ENCODE measurements at regions not wholly inside any gene's neighbourhood (a gene's known extent, or its start where the extent isn't known, plus 50 kb on each side); places are given as distances from the start of the nearest gene placed in this dataset.

GRCh38 chr4:64516176-64516575 is 106.9 kb upstream of the TECRL start:
- Histone ChIP-seq H3K4me1 (ENCODE audit: insufficient read depth, low read length) (no peaks in the 10 kb centered on the region), H3K79me2 (ENCODE audit: insufficient read depth, low read length) (no peaks in the 10 kb centered on the region), H3K27ac (ENCODE audit: low read length) (no peak overlapping the region), H3K4me3 (ENCODE audit: low read depth in 1 of 2, low read length in 2 of 2) (no peak overlapping the region), H2AFZ (ENCODE audit: low read depth, low read length) (no peak overlapping the region), H3K36me3 (ENCODE audit: insufficient read depth, low read length) (no peaks in the 10 kb centered on the region), H3K9me3 (ENCODE audit: insufficient read depth, low read length, severe bottlenecking) (no peaks in the 10 kb centered on the region), H3K27me3 (ENCODE audit: insufficient read depth, low read length, poor library complexity) (no peaks in the 10 kb centered on the region), H4K20me1 (ENCODE audit: insufficient read depth, low read length) (no peaks in the 10 kb centered on the region), H3K4me2 (ENCODE audit: insufficient read depth, low read length) (no peak overlapping the region), H3K9ac (ENCODE audit: low read depth, low read length) (no peak overlapping the region)
- TF ChIP-seq, protein P1, sequence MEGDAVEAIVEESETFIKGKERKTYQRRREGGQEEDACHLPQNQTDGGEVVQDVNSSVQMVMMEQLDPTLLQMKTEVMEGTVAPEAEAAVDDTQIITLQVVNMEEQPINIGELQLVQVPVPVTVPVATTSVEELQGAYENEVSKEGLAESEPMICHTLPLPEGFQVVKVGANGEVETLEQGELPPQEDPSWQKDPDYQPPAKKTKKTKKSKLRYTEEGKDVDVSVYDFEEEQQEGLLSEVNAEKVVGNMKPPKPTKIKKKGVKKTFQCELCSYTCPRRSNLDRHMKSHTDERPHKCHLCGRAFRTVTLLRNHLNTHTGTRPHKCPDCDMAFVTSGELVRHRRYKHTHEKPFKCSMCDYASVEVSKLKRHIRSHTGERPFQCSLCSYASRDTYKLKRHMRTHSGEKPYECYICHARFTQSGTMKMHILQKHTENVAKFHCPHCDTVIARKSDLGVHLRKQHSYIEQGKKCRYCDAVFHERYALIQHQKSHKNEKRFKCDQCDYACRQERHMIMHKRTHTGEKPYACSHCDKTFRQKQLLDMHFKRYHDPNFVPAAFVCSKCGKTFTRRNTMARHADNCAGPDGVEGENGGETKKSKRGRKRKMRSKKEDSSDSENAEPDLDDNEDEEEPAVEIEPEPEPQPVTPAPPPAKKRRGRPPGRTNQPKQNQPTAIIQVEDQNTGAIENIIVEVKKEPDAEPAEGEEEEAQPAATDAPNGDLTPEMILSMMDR (IDR thresholded peaks at IDR 0.05; ENCODE audit: borderline replicate concordance, extremely low read depth, low read length, poor library complexity, severe bottlenecking) = no peak
- TF ChIP-seq EZH2 (IDR thresholded peaks at IDR 0.05; ENCODE audit: borderline replicate concordance, low read depth, low read length, severe bottlenecking) = no peak
- DNase-seq = no peak
- ATAC-seq (ENCODE audit: insufficient read depth, low read depth) = no peak

DNA sequence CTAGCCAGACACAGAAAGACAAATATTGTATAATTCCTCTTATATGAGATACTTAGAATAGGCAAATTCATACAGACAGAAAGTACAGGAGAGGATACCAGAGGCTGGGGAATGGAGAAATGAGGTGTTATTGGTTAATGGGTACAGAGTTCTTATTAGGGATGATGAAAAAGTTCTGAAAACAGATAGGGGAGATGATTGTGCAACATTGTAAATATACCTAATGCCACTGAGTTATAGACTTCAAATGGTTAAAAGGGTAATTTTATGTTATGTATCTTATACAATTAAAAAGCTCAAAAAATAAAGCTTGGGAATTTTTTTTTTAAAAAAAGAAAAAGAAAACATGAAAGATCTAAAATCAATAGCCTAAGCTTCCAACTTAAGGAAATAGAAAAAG is 98.8 kb upstream of the TECRL start:
- H3K9ac ChIP-seq (ENCODE audit: low read depth, low read length) = no peak overlapping the region
- no peak for DNase-seq
- H3K4me1 ChIP-seq (ENCODE audit: insufficient read depth, low read length) = no peaks in the 10 kb centered on the region
- ATAC-seq (ENCODE audit: insufficient read depth, low read depth) = no peak
- no peaks in the 10 kb centered on the region for H3K9me3 ChIP-seq (ENCODE audit: insufficient read depth, low read length, severe bottlenecking)
- H4K20me1 ChIP-seq (ENCODE audit: insufficient read depth, low read length) = no peaks in the 10 kb centered on the region
- no peaks in the 10 kb centered on the region for H3K36me3 ChIP-seq (ENCODE audit: insufficient read depth, low read length)
- H3K4me3 ChIP-seq (ENCODE audit: low read depth in 1 of 2, low read length in 2 of 2) = no peak overlapping the region
- no peak overlapping the region for H3K27ac ChIP-seq (ENCODE audit: low read length)
- H3K79me2 ChIP-seq (ENCODE audit: insufficient read depth, low read length) = no peaks in the 10 kb centered on the region
- TF ChIP-seq EZH2 (IDR thresholded peaks at IDR 0.05; ENCODE audit: borderline replicate concordance, low read depth, low read length, severe bottlenecking) = no peak
- TF ChIP-seq, protein P1 (IDR thresholded peaks at IDR 0.05; ENCODE audit: borderline replicate concordance, extremely low read depth, low read length, poor library complexity, severe bottlenecking) = no peak
- H3K27me3 ChIP-seq (ENCODE audit: insufficient read depth, low read length, poor library complexity) = no peaks in the 10 kb centered on the region
- H2AFZ ChIP-seq (ENCODE audit: low read depth, low read length) = no peak overlapping the region
- H3K4me2 ChIP-seq (ENCODE audit: insufficient read depth, low read length) = no peak overlapping the region

DNA sequence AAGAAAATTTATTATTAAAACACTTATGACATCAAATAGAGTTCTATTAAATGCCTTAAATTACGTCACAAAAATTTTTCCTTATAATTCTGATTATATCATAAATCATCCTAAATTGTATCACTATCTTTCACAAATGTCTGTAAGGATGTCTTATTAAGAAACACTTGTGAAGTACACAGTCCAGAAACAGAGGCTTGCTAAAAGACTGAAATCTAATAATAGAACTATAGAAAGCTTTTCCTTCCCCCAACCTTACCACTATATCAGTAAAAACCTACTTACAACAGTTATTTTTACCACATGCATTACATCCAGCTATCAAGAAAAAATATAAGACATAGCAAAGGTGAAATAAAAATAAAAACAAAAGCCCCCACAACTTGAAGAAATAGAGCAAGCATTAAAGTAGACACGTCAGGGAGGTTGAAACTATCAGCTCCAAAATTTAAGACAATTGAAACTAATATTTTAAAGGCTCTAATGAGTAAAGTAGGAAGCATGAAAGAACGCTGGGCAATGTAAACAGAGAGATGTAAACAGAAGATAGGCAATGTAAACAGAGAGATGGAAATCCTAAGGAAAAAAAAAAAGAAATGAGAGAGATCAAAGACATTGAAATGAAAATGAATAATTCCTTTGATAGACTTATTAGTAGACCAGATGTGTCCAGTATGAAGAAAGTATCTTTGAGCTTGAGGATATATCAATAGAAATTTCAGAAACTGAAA is 94.9 kb upstream of the TECRL start:
- Histone ChIP-seq H3K9ac (ENCODE audit: low read depth, low read length) (no peak overlapping the region), H2AFZ (ENCODE audit: low read depth, low read length) (no peak overlapping the region), H3K4me3 (ENCODE audit: low read depth in 1 of 2, low read length in 2 of 2) (no peak overlapping the region), H3K4me1 (ENCODE audit: insufficient read depth, low read length) (no peaks in the 10 kb centered on the region), H3K79me2 (ENCODE audit: insufficient read depth, low read length) (no peaks in the 10 kb centered on the region), H3K9me3 (ENCODE audit: insufficient read depth, low read length, severe bottlenecking) (no peaks in the 10 kb centered on the region), H4K20me1 (ENCODE audit: insufficient read depth, low read length) (no peaks in the 10 kb centered on the region), H3K27me3 (ENCODE audit: insufficient read depth, low read length, poor library complexity) (no peaks in the 10 kb centered on the region), H3K36me3 (ENCODE audit: insufficient read depth, low read length) (no peaks in the 10 kb centered on the region), H3K27ac (ENCODE audit: low read length) (no peak overlapping the region), H3K4me2 (ENCODE audit: insufficient read depth, low read length) (no peak overlapping the region)
- TF ChIP-seq, protein P1 (IDR thresholded peaks at IDR 0.05; ENCODE audit: borderline replicate concordance, extremely low read depth, low read length, poor library complexity, severe bottlenecking) = no peak
- no peak for TF ChIP-seq EZH2 (IDR thresholded peaks at IDR 0.05; ENCODE audit: borderline replicate concordance, low read depth, low read length, severe bottlenecking)
- DNase-seq = no peak
- ATAC-seq (ENCODE audit: insufficient read depth, low read depth) = no peak
